H1 (cell line): ENCODE measurements at regions not wholly inside any gene's neighbourhood (a gene's known extent, or its start where the extent isn't known, plus 50 kb on each side); places are given as distances from the start of the nearest gene placed in this dataset.

Experiments used
- CTCF ChIA-PET: fragments of 300-600 bp; sonication (Branson Sonifier 250); formaldehyde crosslinking; loops from one replicate; lab custom pipeline; 2021; ENCODE audit not compliant: partially characterized antibody; lab: Charles Lee
- POLR2A ChIA-PET: fragments of 300-600 bp; sonication (Branson Sonifier 250); formaldehyde crosslinking; loops from one replicate; lab custom pipeline; 2021; ENCODE audit warnings: inconsistent platforms; ENCODE audit not compliant: partially characterized antibody; lab: Charles Lee
- DNase-seq, 2 experiments: peaks; one replicate each; pipeline versions ENCODE4 v3.0.0 to v3.0.0-alpha.2; 2010 to 2022; ENCODE audit warnings: low spot score in 2 of 2, low read depth in 1 of 2, mixed read lengths in 1 of 2
- FAIRE-seq: peaks from 2 replicates; lab custom pipeline; 2011; peaks lifted over from hg19 to GRCh38; lab: Jason Lieb, UNC
- H2AFZ ChIP-seq: 2 replicates; pipeline ENCODE4 v1.8.1; 2012; ENCODE audit warnings: low read length, inconsistent platforms
- H2AK5ac ChIP-seq: 2 replicates; pipeline ENCODE4 v1.6.1; 2013; ENCODE audit warnings: low read depth, low read length
- H2BK120ac ChIP-seq: replicated peaks from 2 replicates; pipeline ENCODE3; 2013; ENCODE audit warnings: low read depth, low read length, inconsistent platforms
- H2BK12ac ChIP-seq: 2 replicates; pipeline ENCODE4 v1.6.1; 2013; ENCODE audit warnings: low read depth, low read length
- H2BK15ac ChIP-seq: 2 replicates; pipeline ENCODE4 v1.6.1; 2013; ENCODE audit warnings: low read length
- H2BK20ac ChIP-seq: 2 replicates; pipeline ENCODE4 v1.6.1; 2013; ENCODE audit warnings: low read length
- H2BK5ac ChIP-seq: 2 replicates; pipeline ENCODE4 v1.6.1; 2013; ENCODE audit warnings: low read depth, low read length
- H3K14ac ChIP-seq: 2 replicates; pipeline ENCODE4 v1.6.1; 2013; ENCODE audit warnings: inconsistent platforms; ENCODE audit not compliant: insufficient read length
- H3K18ac ChIP-seq: 2 replicates; pipeline ENCODE4 v1.6.1; 2013; ENCODE audit warnings: low read length; ENCODE audit errors: extremely low read depth
- H3K23ac ChIP-seq: 2 replicates; pipeline ENCODE4 v1.6.1; 2013; ENCODE audit warnings: inconsistent platforms; ENCODE audit not compliant: insufficient read length
- H3K23me2 ChIP-seq: 2 replicates; pipeline ENCODE4 v1.6.1; 2013; ENCODE audit warnings: low read depth, low read length
- H3K27ac ChIP-seq: 2 replicates; pipeline ENCODE4 v1.6.1; 2011; ENCODE audit warnings: low read depth, low read length, inconsistent platforms
- H3K27me3 ChIP-seq, 4 experiments: replicated peaks in 1 of 4; 1 replicate in 1 of 4; 2 replicates in 3 of 4; pipeline versions ENCODE4 v1.6.1 to v1.8.1; 2011 to 2013; ENCODE audit warnings: low read length in 3 of 4, mild to moderate bottlenecking in 3 of 4, inconsistent platforms in 2 of 4, mixed read lengths in 2 of 4, moderate library complexity in 1 of 4; ENCODE audit not compliant: control insufficient read depth in 3 of 4, insufficient read depth in 3 of 4; ENCODE audit errors: extremely low read depth in 1 of 4
- H3K36me3 ChIP-seq, 4 experiments: 2 replicates each; pipeline versions ENCODE4 v1.6.1 to v1.8.1; 2011 to 2013; ENCODE audit warnings: mild to moderate bottlenecking in 4 of 4, low read length in 3 of 4, moderate library complexity in 2 of 4, control low read depth in 1 of 4, inconsistent platforms in 1 of 4; ENCODE audit not compliant: insufficient read depth in 4 of 4, control insufficient read depth in 2 of 4
- H3K4ac ChIP-seq: replicated peaks from 2 replicates; pipeline ENCODE3; 2013; ENCODE audit warnings: low read length, low read depth, mixed read lengths, inconsistent platforms; ENCODE audit not compliant: insufficient read length
- H3K4me1 ChIP-seq, 4 experiments: replicated peaks in 1 of 4; 1 replicate in 1 of 4; 2 replicates in 3 of 4; pipeline versions ENCODE4 v1.6.1 to v1.8.1; 2011 to 2013; ENCODE audit warnings: low read length in 3 of 4, inconsistent platforms in 2 of 4, mixed read lengths in 1 of 4; ENCODE audit not compliant: insufficient read depth in 4 of 4, control insufficient read depth in 3 of 4
- H3K4me2 ChIP-seq, 2 experiments: 2 replicates each; pipeline versions ENCODE4 v1.6.1 to v1.8.1; 2011 to 2013; ENCODE audit warnings: low read depth in 2 of 2, low read length in 2 of 2, control low read depth in 1 of 2, inconsistent platforms in 1 of 2, mild to moderate bottlenecking in 1 of 2; ENCODE audit not compliant: insufficient read depth in 1 of 2
- H3K4me3 ChIP-seq, 4 experiments: fragments of 200-600, 300-600 bp in 1 of 4; sonication (generic), shearing (Covaris generic), sonication (Bioruptor Twin) in 1 of 4; 2 replicates each; pipeline versions ENCODE4 v1.5.1 to v1.8.1; 2011 to 2016; ENCODE audit warnings: low read length in 4 of 4, low read depth in 3 of 4, control low read depth in 2 of 4, inconsistent platforms in 2 of 4, mild to moderate bottlenecking in 2 of 4, mixed read lengths in 1 of 4, moderate library complexity in 1 of 4; ENCODE audit not compliant: insufficient read depth in 2 of 4; ENCODE audit errors: extremely low read depth in 1 of 4
- H3K56ac ChIP-seq: replicated peaks from 2 replicates; pipeline ENCODE3; 2013; ENCODE audit warnings: low read depth, mild to moderate bottlenecking, mixed read lengths, low read length, inconsistent platforms; ENCODE audit not compliant: insufficient read length
- H3K79me1 ChIP-seq: 2 replicates; pipeline ENCODE4 v1.6.1; 2013; ENCODE audit warnings: low read depth, low read length, control low read depth
- H3K79me2 ChIP-seq, 2 experiments: 2 replicates each; pipeline versions ENCODE4 v1.6.1 to v1.8.1; 2012 to 2013; ENCODE audit warnings: low read length in 2 of 2, mild to moderate bottlenecking in 2 of 2, inconsistent platforms in 1 of 2; ENCODE audit not compliant: insufficient read depth in 2 of 2, control insufficient read depth in 1 of 2
- H3K9ac ChIP-seq, 4 experiments: replicated peaks in 1 of 4; 1 replicate in 1 of 4; 2 replicates in 3 of 4; pipeline versions ENCODE4 v1.6.1 to v1.8.1; 2011 to 2013; ENCODE audit warnings: low read depth in 3 of 4, low read length in 3 of 4, control low read depth in 2 of 4, mild to moderate bottlenecking in 2 of 4, moderate library complexity in 2 of 4, inconsistent platforms in 1 of 4; ENCODE audit errors: extremely low read depth in 1 of 4
- H3K9me3 ChIP-seq, 2 experiments: 2 replicates each; pipeline versions ENCODE4 v1.6.1 to v1.8.1; 2012 to 2013; ENCODE audit warnings: mild to moderate bottlenecking in 2 of 2, moderate library complexity in 2 of 2, control low read depth in 1 of 2, inconsistent platforms in 1 of 2, low read depth in 1 of 2, low read length in 1 of 2, mixed read lengths in 1 of 2; ENCODE audit not compliant: insufficient read depth in 2 of 2
- H4K20me1 ChIP-seq, 2 experiments: replicated peaks in 1 of 2; 2 replicates each; pipeline versions ENCODE3 to v1.8.1; 2011 to 2013; ENCODE audit warnings: inconsistent platforms in 2 of 2, low read length in 2 of 2, mild to moderate bottlenecking in 1 of 2; ENCODE audit not compliant: insufficient read depth in 2 of 2, control insufficient read depth in 1 of 2
- H4K5ac ChIP-seq: 2 replicates; pipeline ENCODE4 v1.6.1; 2013; ENCODE audit warnings: low read length, low read depth, mixed read lengths, inconsistent platforms; ENCODE audit not compliant: insufficient read length
- H4K8ac ChIP-seq: 2 replicates; pipeline ENCODE4 v1.8.0; 2013; ENCODE audit warnings: mild to moderate bottlenecking, moderate library complexity, low read length, inconsistent platforms; ENCODE audit not compliant: insufficient read depth; ENCODE audit errors: extremely low read depth
- H4K91ac ChIP-seq: replicated peaks from 2 replicates; pipeline ENCODE3; 2013; ENCODE audit warnings: low read length, mixed read lengths, inconsistent platforms; ENCODE audit not compliant: insufficient read length
- ATF3 ChIP-seq: IDR thresholded peaks from 2 replicates; pipeline ENCODE4 v1.6.1; 2011; ENCODE audit warnings: low read depth, mild to moderate bottlenecking, low read length; ENCODE audit not compliant: insufficient read depth
- GTF2F1 ChIP-seq: IDR thresholded peaks from 2 replicates; pipeline ENCODE4 v1.6.1; 2012; ENCODE audit warnings: low read depth, low read length, improper control_type of control experiment, borderline replicate concordance
- KDM4A ChIP-seq: IDR thresholded peaks from one replicate; pipeline ENCODE4 v1.7.1; 2012; ENCODE audit warnings: low read depth, mild to moderate bottlenecking, moderate library complexity, low read length, inconsistent platforms; ENCODE audit not compliant: severe bottlenecking
- RBBP5 ChIP-seq: IDR thresholded peaks from 2 replicates; pipeline ENCODE4 v1.7.1; 2012; ENCODE audit warnings: low read depth, mild to moderate bottlenecking, inconsistent platforms, low read length, moderate library complexity, borderline replicate concordance
- ZNF274 ChIP-seq: IDR thresholded peaks from 2 replicates; pipeline ENCODE4 v1.7.0; 2012; ENCODE audit warnings: low read length, borderline replicate concordance; ENCODE audit errors: extremely low read depth
- WGBS, 2 experiments: shearing (Covaris generic) in 1 of 2; methylation state at CpG; one replicate each; pipeline versions ENCODE4 v1.1.6 to v1.1.7; 2013 to 2015; ENCODE audit warnings: low lambda C conversion rate in 2 of 2, mixed read lengths in 2 of 2, inconsistent platforms in 1 of 2, low coverage in 1 of 2, missing lambda C conversion rate in 1 of 2; ENCODE audit not compliant: insufficient replicate concordance in 2 of 2, insufficient coverage in 1 of 2, insufficient read length in 1 of 2; ENCODE audit errors: extremely low coverage in 1 of 2, missing lambda C conversion rate in 1 of 2; 5-methylcytosine and 5-hydroxymethylcytosine counted together

- Histone ChIP-seq H3K4me3 (no peak overlapping the region), H2AFZ (no peak overlapping the region), H2AK5ac (no peak overlapping the region), H3K27me3 (no peaks in the 10 kb centered on the region; a peak in 1 of 7 replicates), H3K27ac (no peak overlapping the region), H3K4me1 (no peaks in the 10 kb centered on the region), H3K56ac (no peak overlapping the region), H3K79me2 (no peaks in the 10 kb centered on the region), H2BK15ac (no peak overlapping the region), H3K18ac (no peak overlapping the region), H4K5ac (no peak overlapping the region), H3K14ac (no peak overlapping the region), H2BK5ac (no peak overlapping the region), H4K91ac (no peak overlapping the region), H3K4me2 (no peak overlapping the region), H4K20me1 (no peaks in the 10 kb centered on the region), H3K23ac (no peak overlapping the region), H3K9me3 (no peaks in the 10 kb centered on the region), H3K36me3 (no peaks in the 10 kb centered on the region), H4K8ac (no peak overlapping the region), H2BK120ac (no peak overlapping the region), H3K23me2 (no peaks in the 10 kb centered on the region), H2BK20ac (no peak overlapping the region), H3K4ac (no peak overlapping the region), H2BK12ac (no peak overlapping the region), H3K79me1 (no peaks in the 10 kb centered on the region), H3K9ac (no peak overlapping the region)
- ChIA-PET POLR2A (interaction anchor here (0.6 kb wide), 1 partner anchor 777 kb away, joined by 3 read pairs; no protein-coding TSS in a partner anchor), CTCF (interaction anchor here (0.6 kb wide), 1 partner anchor 264 kb away, joined by 3 read pairs; no protein-coding TSS in a partner anchor)
- FAIRE-seq (no peak), DNase-seq (no peak)
- WGBS, 2 experiments, result 73% methylated on average over 1 of the region's 1 CpG; no CpG with 5 or more reads in 1 of the 2 experiments
- TF ChIP-seq KDM4A (no peak), ZNF274 (no peak), GTF2F1 (no peak), RBBP5 (no peak), ATF3 (no peak)
Observed at GRCh38 chr16:6946802-6947201, 385.8 kb upstream of the RBFOX1 start.
